Tibial nerve (tissue), 4 donors: ENCODE measurements at regions not wholly inside any gene's neighbourhood (a gene's known extent, or its start where the extent isn't known, plus 50 kb on each side); places are given as distances from the start of the nearest gene placed in this dataset.
A peak's percentile ranks its signal among the peaks of the same experiment; 100 is the strongest.

Experiments used
- DNase-seq, 2 donors: peaks; one replicate each; pipeline ENCODE4 v3.0.0-alpha.2; 2019; ENCODE audit warnings: low spot score in 2 of 2
- H3K27ac ChIP-seq, 4 donors: fragments of 200-600 bp; sonication (generic) in 3 of 4; one replicate each; pipeline ENCODE4 v1.5.1; 2017 to 2019; ENCODE audit warnings: mild to moderate bottlenecking in 1 of 4
- H3K27me3 ChIP-seq, 2 donors: fragments of 200-600 bp; sonication (generic) in 1 of 2; one replicate each; pipeline versions ENCODE4 v1.5.1 to v1.6.0; 2017 to 2019
- H3K36me3 ChIP-seq, 3 donors: fragments of 200-600 bp; sonication (generic); one replicate each; pipeline ENCODE4 v1.5.1; 2018 to 2019
- H3K4me1 ChIP-seq, 4 donors: fragments of 200-600 bp; sonication (generic) in 3 of 4; one replicate each; pipeline ENCODE4 v1.5.1; 2017 to 2019
- H3K4me3 ChIP-seq, 4 donors: fragments of 200-600 bp; sonication (generic) in 3 of 4; one replicate each; pipeline ENCODE4 v1.5.1; 2017 to 2019; ENCODE audit warnings: mild to moderate bottlenecking in 1 of 4, moderate library complexity in 1 of 4
- H3K9me3 ChIP-seq, 4 donors: fragments of 200-600 bp; sonication (generic) in 3 of 4; one replicate each; pipeline ENCODE4 v1.5.1; 2017 to 2019
- EP300 ChIP-seq, 2 donors: sonication (generic); formaldehyde crosslinking; IDR thresholded peaks; one replicate each; pipeline ENCODE4 v1.6.1; 2017; ENCODE audit warnings: antibody characterized with exemption in 2 of 2, mild to moderate bottlenecking in 1 of 2
- POLR2A ChIP-seq, 2 donors: fragments of 450-650 bp; IDR thresholded peaks; one replicate each; pipeline ENCODE4 v1.6.1; 2017; ENCODE audit warnings: antibody characterized with exemption in 2 of 2, mild to moderate bottlenecking in 2 of 2, moderate library complexity in 2 of 2
- WGBS, 2 donors: methylation state at CpG; one replicate each; pipeline ENCODE4 v1.1.5; 2018; 5-methylcytosine and 5-hydroxymethylcytosine counted together
- TF ChIP-seq, protein P1 (sequence below), 5 experiments: fragments of 200-600 bp in 3 of 5; fragments of 450-650 bp in 2 of 5; sonication (generic) in 3 of 5; IDR thresholded peaks; one replicate each; pipeline ENCODE4 v1.5.1; 2016 to 2019; ENCODE audit warnings: antibody characterized with exemption in 5 of 5, mild to moderate bottlenecking in 3 of 5, moderate library complexity in 2 of 5

- Histone ChIP-seq H3K27ac (peak overlapping the region; percentile 67 to 95 (median 88)), H3K9me3 (no peaks in the 10 kb centered on the region), H3K36me3 (no peaks in the 10 kb centered on the region), H3K4me3 (peak overlapping the region; percentile 58 to 89 (median 74)), H3K27me3 (no peaks in the 10 kb centered on the region), H3K4me1 (peaks cover 0 to 26% (median 0%) of the 10 kb centered on the region in 4 donors)
- TF ChIP-seq POLR2A (IDR thresholded peaks at IDR 0.05) = no peak
- no peak for TF ChIP-seq EP300 (IDR thresholded peaks at IDR 0.05)
- TF ChIP-seq, protein P1, sequence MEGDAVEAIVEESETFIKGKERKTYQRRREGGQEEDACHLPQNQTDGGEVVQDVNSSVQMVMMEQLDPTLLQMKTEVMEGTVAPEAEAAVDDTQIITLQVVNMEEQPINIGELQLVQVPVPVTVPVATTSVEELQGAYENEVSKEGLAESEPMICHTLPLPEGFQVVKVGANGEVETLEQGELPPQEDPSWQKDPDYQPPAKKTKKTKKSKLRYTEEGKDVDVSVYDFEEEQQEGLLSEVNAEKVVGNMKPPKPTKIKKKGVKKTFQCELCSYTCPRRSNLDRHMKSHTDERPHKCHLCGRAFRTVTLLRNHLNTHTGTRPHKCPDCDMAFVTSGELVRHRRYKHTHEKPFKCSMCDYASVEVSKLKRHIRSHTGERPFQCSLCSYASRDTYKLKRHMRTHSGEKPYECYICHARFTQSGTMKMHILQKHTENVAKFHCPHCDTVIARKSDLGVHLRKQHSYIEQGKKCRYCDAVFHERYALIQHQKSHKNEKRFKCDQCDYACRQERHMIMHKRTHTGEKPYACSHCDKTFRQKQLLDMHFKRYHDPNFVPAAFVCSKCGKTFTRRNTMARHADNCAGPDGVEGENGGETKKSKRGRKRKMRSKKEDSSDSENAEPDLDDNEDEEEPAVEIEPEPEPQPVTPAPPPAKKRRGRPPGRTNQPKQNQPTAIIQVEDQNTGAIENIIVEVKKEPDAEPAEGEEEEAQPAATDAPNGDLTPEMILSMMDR (IDR thresholded peaks at IDR 0.05) = no peak
- whole genome bisulfite sequencing, 2 donors = 55 to 56% methylated on average over 9 of the region's 9 CpGs
- no peak for DNase-seq
Observed at GRCh38 chr2:144333143-144333555, 186.8 kb downstream of the ZEB2 start.

- H3K36me3 ChIP-seq = no peaks in the 10 kb centered on the region
- WGBS, 2 donors = 4% methylated on average over 43 to 49 of the region's 77 CpGs
- TF ChIP-seq EP300 (IDR thresholded peaks at IDR 0.05) (peak; percentile 17 to 84), POLR2A (IDR thresholded peaks at IDR 0.05) (peak; percentile 45 to 63)
- TF ChIP-seq, protein P1 (IDR thresholded peaks at IDR 0.05) = no peak
- H3K27ac ChIP-seq = peak overlapping the region; percentile 67 to 95 (median 89)
- no peaks in the 10 kb centered on the region for H3K9me3 ChIP-seq
- peak overlapping the region; percentile 58 to 89 (median 74) for H3K4me3 ChIP-seq
- peak; percentile 49 to 67 for DNase-seq
- peaks cover 0 to 26% (median 0%) of the 10 kb centered on the region in 4 donors for H3K4me1 ChIP-seq
- H3K27me3 ChIP-seq = no peaks in the 10 kb centered on the region
Observed at GRCh38 chr2:144332356-144333142, 187.4 kb downstream of the ZEB2 start.

- H3K4me1 ChIP-seq = peaks cover 0 to 26% (median 0%) of the 10 kb centered on the region in 4 donors
- no peaks in the 10 kb centered on the region for H3K36me3 ChIP-seq
- peak overlapping the region; percentile 67 to 93 (median 88) for H3K27ac ChIP-seq
- TF ChIP-seq, protein P1 (IDR thresholded peaks at IDR 0.05) = peak in 3 of 5 experiments; percentile 7 to 41 (median 16)
- peak in 1 of 2 donors; percentile 82 for TF ChIP-seq EP300 (IDR thresholded peaks at IDR 0.05)
- TF ChIP-seq POLR2A (IDR thresholded peaks at IDR 0.05) = no peak
- DNase-seq = peak; percentile 33 to 36
- no peaks in the 10 kb centered on the region for H3K27me3 ChIP-seq
- 1 to 2% methylated on average over 16 to 58 of the region's 66 CpGs for WGBS, 2 donors
- H3K9me3 ChIP-seq = no peaks in the 10 kb centered on the region
- peak overlapping the region; percentile 59 to 89 (median 80) for H3K4me3 ChIP-seq
Observed at GRCh38 chr2:144331674-144332355, 188.1 kb downstream of the ZEB2 start.

- Histone ChIP-seq H3K27ac (peak overlapping the region; percentile 67 to 93 (median 88)), H3K4me3 (peak overlapping the region; percentile 59 to 89 (median 80)), H3K4me1 (peaks cover 0 to 26% (median 0%) of the 10 kb centered on the region in 4 donors), H3K36me3 (no peaks in the 10 kb centered on the region), H3K27me3 (no peaks in the 10 kb centered on the region), H3K9me3 (no peaks in the 10 kb centered on the region)
- WGBS, 2 donors = 9 to 10% methylated on average over 12 of the region's 12 CpGs
- TF ChIP-seq EP300 (IDR thresholded peaks at IDR 0.05) (no peak), POLR2A (IDR thresholded peaks at IDR 0.05) (no peak)
- TF ChIP-seq, protein P1 (IDR thresholded peaks at IDR 0.05) = no peak
- no peak for DNase-seq
Observed at GRCh38 chr2:144330951-144331673, 188.8 kb downstream of the ZEB2 start.
